BE2C (cell line): ENCODE measurements at regions not wholly inside any gene's neighbourhood (a gene's known extent, or its start where the extent isn't known, plus 50 kb on each side); places are given as distances from the start of the nearest gene placed in this dataset.

Experiments used
- DNase-seq: peaks from one replicate; pipeline ENCODE4 v3.0.0-alpha.2; 2020
- H3K27me3 ChIP-seq: fragments of 250-450 bp; sonication (Bioruptor Pico); 2 replicates; pipeline ENCODE4 v1.5.1; 2020; ENCODE audit warnings: mild to moderate bottlenecking
- H3K36me3 ChIP-seq: fragments of 250-450 bp; sonication (Bioruptor Pico); 2 replicates; pipeline ENCODE4 v1.5.1; 2020; ENCODE audit warnings: mild to moderate bottlenecking
- H3K4me1 ChIP-seq: fragments of 250-450 bp; sonication (Bioruptor Pico); 2 replicates; pipeline ENCODE4 v1.5.1; 2020
- H3K4me3 ChIP-seq: 2 replicates; pipeline ENCODE4 v1.5.1; 2011; ENCODE audit warnings: low read depth, low read length
- H3K9me3 ChIP-seq: fragments of 250-450 bp; sonication (Bioruptor Pico); 2 replicates; pipeline ENCODE4 v1.5.1; 2020
- CTCF ChIP-seq: IDR thresholded peaks from 2 replicates; pipeline ENCODE4 v1.5.1; 2012; ENCODE audit warnings: mild to moderate bottlenecking, low read depth, low read length

GRCh38 chr9:26142631-26143030 is 464.4 kb upstream of the TUSC1 start:
- H3K4me1 ChIP-seq: no peaks in the 10 kb centered on the region
- H3K4me3 ChIP-seq: no peak overlapping the region
- H3K36me3 ChIP-seq: no peaks in the 10 kb centered on the region
- TF ChIP-seq CTCF: no peak
- H3K27me3 ChIP-seq: no peaks in the 10 kb centered on the region
- DNase-seq: no peak
- no peaks in the 10 kb centered on the region for H3K9me3 ChIP-seq

DNA sequence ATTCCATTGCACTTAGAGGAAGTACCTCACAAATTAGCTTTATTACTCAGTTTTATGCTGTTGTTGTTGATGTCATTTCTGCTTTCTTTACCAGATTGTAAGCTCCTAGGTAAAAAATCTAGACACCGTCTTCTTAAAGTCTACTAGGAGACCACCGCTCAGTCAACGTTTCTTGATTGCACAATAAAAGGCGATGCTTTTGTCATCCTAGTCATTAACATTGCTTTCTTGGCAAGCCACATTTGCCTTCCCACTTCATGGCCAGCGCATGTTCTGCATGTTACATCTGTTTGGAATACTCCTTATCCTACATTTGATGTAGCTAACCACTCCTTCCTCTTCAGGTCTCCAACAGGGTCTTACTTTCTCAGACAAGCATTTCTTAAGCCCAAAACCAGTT is 464.0 kb upstream of the TUSC1 start:
- no peak for DNase-seq
- Histone ChIP-seq H3K4me3 (no peak overlapping the region), H3K27me3 (no peaks in the 10 kb centered on the region), H3K9me3 (no peaks in the 10 kb centered on the region), H3K4me1 (no peaks in the 10 kb centered on the region), H3K36me3 (no peaks in the 10 kb centered on the region)
- TF ChIP-seq CTCF: no peak

DNA sequence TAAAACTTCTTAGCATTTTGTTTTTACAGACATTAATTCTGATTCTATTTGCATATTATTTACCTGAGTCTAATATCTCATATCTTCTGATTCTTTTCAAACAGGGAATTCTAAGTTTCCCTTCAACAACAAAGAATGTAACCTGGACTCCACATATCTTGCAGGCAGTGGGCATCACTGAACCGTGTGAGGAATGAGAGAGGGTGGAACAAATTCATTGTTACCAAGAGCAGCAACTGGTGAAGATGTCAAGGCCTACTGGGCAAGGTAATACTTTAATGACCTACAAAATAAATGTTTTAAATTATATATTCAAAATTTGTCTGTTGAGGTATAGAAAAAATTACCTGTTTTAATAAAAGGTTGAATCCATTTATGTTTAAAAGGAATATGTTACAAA is 455.3 kb upstream of the TUSC1 start:
- no peak for TF ChIP-seq CTCF
- Histone ChIP-seq H3K36me3 (no peaks in the 10 kb centered on the region), H3K4me1 (peaks cover 21% of the 10 kb centered on the region), H3K4me3 (no peak overlapping the region), H3K27me3 (no peaks in the 10 kb centered on the region), H3K9me3 (no peaks in the 10 kb centered on the region)
- no peak for DNase-seq

DNA sequence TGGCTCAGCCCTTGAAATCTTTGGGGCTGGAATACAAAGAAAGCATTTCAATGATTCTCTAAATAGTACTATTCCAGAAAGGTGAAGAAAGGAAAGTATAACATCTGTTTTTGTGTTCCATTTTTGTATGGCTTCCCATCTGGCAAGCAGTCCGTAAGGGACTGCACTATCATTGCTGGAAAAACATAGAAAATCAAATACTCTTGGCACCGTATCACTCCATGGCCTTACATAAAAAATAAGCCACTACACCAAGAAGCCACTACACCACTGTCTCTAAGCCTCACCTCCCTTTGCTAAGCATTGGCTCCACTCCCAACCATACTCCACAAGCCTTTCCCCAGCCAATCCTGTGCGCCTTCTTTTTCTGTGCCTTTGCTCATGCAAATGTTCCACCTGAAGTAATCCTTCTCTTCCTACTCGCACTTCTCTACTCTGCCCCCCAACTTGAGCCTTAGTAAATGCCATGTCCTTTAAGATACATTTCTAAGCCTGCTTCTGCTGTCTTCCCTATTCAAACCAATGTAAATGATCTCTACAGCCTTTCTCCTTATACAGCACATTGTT is 454.6 kb upstream of the TUSC1 start:
- DNase-seq: no peak
- Histone ChIP-seq H3K27me3 (no peaks in the 10 kb centered on the region), H3K4me3 (no peak overlapping the region), H3K9me3 (no peaks in the 10 kb centered on the region), H3K36me3 (no peaks in the 10 kb centered on the region), H3K4me1 (peaks cover 22% of the 10 kb centered on the region)
- no peak for TF ChIP-seq CTCF

- no peaks in the 10 kb centered on the region for H3K27me3 ChIP-seq
- TF ChIP-seq CTCF: no peak
- peaks cover 22% of the 10 kb centered on the region for H3K4me1 ChIP-seq
- H3K36me3 ChIP-seq: no peaks in the 10 kb centered on the region
- H3K9me3 ChIP-seq: no peaks in the 10 kb centered on the region
- H3K4me3 ChIP-seq: no peak overlapping the region
- no peak for DNase-seq
Measured at GRCh38 chr9:26131886-26132285, 453.6 kb upstream of the TUSC1 start.

GRCh38 chr9:26129217-26129616 is 451.0 kb upstream of the TUSC1 start:
- Histone ChIP-seq H3K4me3 (no peak overlapping the region), H3K27me3 (no peaks in the 10 kb centered on the region), H3K36me3 (no peaks in the 10 kb centered on the region), H3K9me3 (no peaks in the 10 kb centered on the region), H3K4me1 (peaks cover 9% of the 10 kb centered on the region)
- no peak for TF ChIP-seq CTCF
- DNase-seq: no peak
